ENCODE measurements at regions not wholly inside any gene's neighbourhood (a gene's known extent, or its start where the extent isn't known, plus 50 kb on each side); places are given as distances from the start of the nearest gene placed in this dataset.
A peak's percentile ranks its signal among the peaks of the same experiment; 100 is the strongest.

DNA sequence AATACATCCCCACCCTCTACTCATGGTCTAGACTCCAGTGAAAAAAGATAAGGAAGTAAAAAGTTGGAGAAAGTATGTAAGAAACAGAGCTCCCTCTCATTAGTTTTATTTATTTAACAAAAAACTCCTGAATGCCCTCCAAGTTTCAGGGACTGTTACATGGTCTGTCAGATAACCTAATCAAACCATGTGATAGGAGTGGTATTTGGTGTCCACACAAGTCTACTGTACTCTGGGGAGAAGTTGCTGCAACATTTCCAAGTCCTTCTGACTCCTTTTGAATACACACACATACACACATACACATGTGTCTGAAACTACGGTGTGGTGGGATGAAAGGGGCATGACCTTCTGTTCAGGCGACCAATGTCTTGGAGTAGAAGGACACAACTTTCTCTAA lies 320.0 kb downstream of the ADGRG6 start:
- in situ Hi-C loops (cut with HindIII; ENCODE audit: low pct_unique_long_range_greater_than_20kb, low sequenced_read_pairs), result no loop called here
- no peak for TF ChIP-seq JUND (IDR thresholded peaks at IDR 0.05; ENCODE audit: low read depth)

DNA sequence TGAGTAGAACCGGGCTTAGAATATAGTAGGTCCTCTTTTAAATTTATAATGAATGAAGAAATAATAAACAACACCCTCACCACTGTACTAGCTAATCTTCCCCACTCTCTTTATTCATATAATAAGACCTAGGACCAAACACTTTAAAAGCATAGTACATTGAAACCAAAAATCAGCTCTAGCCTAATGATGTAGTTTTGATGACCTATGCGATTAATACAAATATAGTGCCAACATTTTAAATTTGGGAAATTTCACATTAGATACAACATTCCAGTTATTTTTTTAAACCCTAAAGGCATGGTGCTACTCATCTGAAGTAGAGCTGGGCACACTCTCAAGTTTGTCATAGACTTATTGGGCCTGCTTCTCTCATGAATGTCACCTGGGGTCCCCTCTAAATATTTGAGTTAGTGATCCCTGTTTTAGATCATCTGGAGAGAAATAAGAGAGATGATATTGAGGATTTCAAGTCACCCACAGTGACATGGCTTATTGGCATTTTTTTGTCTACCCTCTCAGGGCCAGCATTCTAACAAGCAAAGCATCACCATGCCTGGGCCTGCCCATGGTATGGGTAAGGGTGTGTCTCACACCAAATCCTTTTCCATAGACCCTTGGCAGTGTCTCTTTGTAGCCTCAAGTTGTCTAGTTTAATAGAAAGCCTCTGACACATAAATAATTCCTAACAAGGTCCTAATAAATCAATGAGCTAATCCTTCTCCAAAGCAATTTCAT lies 319.8 kb downstream of the HIVEP2 start:
- in situ Hi-C loops (cut with HindIII; ENCODE audit: low pct_unique_long_range_greater_than_20kb, low sequenced_read_pairs), result no loop called here
- DNase-seq (ENCODE audit: low read depth in 1 of 2, low spot score in 1 of 2), result no peak
- no peak for TF ChIP-seq JUND (IDR thresholded peaks at IDR 0.05; ENCODE audit: low read depth)

More for the DNA sequence above, 320.0 kb downstream of the ADGRG6 start:
- DNase-seq (ENCODE audit: low read depth in 1 of 2, low spot score in 1 of 2), result no peak

DNA sequence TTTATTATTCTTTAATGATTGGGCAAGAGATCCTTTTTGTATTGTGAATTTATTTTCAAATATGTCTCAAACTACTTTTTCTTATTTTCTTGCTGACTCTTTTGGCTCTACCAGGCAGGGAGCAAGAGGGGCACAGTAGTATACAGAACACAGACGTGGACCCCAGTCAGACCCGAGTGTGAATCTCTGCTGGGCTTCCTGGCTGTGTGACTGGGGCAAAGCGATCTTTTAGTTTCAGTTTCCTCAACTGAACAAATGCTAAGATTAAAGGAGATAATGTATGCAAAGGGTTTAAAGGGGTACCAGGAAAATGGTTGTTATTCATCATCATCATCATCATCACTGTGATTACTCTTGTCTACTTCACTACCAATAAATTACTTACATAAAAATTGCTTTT lies 317.5 kb downstream of the HIVEP2 start:
- in situ Hi-C loops (cut with HindIII; ENCODE audit: low pct_unique_long_range_greater_than_20kb, low sequenced_read_pairs), result no loop called here
- DNase-seq (ENCODE audit: low read depth in 1 of 2, low spot score in 1 of 2), result no peak
- no peak for TF ChIP-seq JUND (IDR thresholded peaks at IDR 0.05; ENCODE audit: low read depth)

DNA sequence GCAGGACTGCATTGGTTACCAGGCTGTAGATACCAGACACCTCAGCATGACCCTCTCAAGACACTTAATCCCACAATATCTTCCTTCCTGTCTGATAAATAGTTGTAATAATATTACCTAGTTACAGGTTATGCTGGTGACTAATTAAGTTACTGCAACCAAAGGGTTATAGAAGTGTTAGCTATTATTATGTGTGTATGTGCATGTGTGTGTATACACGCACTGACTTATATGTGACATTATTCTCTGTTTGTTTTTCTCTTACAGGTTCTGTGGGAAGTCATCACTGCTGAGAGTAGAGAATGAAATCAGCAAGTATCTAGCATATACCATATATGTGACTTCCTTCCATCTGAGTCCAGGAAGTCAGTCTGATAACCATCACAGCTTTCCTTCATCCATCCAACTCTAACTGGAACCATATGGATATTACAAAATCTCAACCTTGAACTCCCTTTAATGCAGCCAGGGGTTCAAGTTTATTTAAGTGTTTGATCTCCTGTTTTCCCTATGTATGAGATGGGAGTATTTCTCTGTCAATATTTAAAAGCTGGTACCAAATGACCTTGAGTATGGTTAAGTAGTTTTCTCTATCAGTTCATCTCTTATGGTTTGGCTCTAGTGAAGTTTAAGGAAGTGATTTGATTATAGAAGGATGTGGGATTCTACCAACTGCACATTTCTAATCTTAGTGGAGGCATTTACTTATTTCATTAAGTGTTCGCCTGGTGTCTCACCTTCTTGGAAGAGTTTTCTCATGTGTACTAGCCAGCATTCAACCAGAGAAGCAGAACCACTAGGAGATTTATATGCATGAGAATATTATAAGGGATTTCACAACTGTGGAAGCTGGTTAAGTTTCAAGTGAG lies 313.2 kb downstream of the HIVEP2 start:
- peak; percentile 2 to 57 for DNase-seq (ENCODE audit: low read depth in 1 of 2, low spot score in 1 of 2)
- in situ Hi-C loops (cut with HindIII; ENCODE audit: low pct_unique_long_range_greater_than_20kb, low sequenced_read_pairs), result no loop called here
- no peak for TF ChIP-seq JUND (IDR thresholded peaks at IDR 0.05; ENCODE audit: low read depth)

DNA sequence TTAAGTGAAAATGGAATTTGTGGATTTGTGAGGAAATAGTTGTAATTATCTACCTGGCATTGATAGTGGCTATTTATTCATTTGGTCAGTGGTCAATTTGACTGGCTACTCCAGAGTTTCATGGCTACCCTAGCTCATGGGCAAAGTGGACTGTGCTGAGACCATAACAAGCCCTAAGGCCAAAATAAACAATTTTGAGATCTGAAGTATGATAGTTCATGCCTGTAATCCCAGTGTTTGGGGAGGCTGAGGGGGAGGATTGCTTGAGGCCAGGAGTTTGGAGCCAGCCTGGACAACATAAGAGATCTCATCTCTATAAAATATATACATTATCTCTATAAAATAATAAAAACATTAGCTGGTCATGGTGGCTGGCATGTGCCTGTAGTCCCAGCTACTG lies 311.7 kb downstream of the HIVEP2 start:
- in situ Hi-C loops (cut with HindIII; ENCODE audit: low pct_unique_long_range_greater_than_20kb, low sequenced_read_pairs), result no loop called here
- peak in 1 of 2 experiments; percentile 53 for DNase-seq (ENCODE audit: low read depth in 1 of 2, low spot score in 1 of 2)
- TF ChIP-seq JUND (IDR thresholded peaks at IDR 0.05; ENCODE audit: low read depth), result no peak

DNA sequence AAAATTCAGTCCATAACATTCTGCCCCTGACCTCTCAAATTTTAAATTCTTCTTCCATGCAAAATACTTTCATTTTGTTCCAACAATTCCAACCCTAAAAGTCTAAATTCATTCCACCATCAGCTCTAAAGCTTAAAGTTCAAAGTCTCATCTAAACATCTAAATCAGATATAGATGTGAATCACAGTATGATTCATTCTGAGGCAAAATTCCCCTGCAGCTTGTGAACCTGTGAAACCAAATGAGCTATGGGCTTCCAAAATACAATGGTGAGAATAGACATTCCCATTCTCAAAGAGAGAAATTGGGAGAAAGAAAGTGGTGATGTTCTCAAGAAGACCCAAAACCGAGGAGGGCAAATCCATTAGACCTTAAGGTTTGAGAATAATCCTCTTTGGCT lies 309.8 kb downstream of the HIVEP2 start:
- TF ChIP-seq JUND (IDR thresholded peaks at IDR 0.05; ENCODE audit: low read depth), result no peak
- in situ Hi-C loops (cut with HindIII; ENCODE audit: low pct_unique_long_range_greater_than_20kb, low sequenced_read_pairs), result no loop called here
- DNase-seq (ENCODE audit: low read depth in 1 of 2, low spot score in 1 of 2), result no peak

DNA sequence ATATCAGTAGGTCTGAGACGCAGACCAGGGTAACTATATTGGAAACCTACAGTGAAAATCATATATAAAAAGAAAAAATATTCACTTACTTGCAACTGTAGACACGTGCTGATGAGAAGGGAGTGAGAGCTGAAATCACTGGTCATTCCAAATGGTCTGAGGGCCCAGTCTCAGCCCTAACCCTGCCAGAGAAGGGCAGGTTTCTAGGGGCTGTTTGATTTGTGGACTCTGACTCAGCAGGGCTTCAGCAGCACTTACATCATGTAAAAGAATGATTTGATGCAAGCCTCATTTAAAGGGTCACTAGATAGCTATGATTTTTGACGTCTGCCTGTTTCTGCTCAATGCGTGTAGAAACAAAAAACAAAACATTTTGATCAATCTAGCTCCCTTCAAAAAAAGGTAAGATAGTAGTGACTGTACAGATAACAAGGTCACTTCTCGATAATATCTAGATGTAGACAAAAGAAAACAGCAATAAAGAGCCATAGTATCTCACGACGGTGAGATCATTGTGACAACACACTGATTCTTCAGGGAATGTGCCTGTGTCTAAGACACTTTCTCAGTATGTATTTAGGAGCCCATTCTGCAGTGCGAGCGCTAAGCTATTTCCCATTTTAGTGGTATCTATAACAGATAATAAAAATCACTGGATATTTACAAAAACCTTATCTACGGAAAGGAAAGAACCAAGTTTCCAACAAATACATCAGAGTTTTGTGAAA lies 307.2 kb downstream of the HIVEP2 start:
- no peak for DNase-seq (ENCODE audit: low read depth in 1 of 2, low spot score in 1 of 2)
- in situ Hi-C loops (cut with HindIII; ENCODE audit: low pct_unique_long_range_greater_than_20kb, low sequenced_read_pairs), result no loop called here
- no peak for TF ChIP-seq JUND (IDR thresholded peaks at IDR 0.05; ENCODE audit: low read depth)

DNA sequence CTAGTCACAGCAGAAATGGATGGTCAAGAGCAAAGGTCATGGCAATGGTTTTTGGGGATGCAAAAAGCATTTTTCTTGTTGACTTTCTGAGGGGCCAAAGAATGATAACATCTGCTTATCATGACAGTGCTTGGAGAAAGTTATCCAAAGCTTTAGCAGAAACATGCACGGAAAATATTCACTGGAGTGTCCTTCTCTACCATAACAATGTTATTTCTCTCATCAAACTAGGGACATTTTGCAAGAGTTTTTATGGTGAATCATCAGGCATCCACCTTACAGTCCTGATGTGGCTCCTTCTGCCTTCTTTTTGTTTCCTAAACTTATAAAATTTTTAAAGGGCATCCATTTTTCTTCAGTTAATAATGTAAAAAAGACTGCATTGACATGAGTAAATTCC lies 302.3 kb downstream of the HIVEP2 start:
- DNase-seq (ENCODE audit: low read depth in 1 of 2, low spot score in 1 of 2), result no peak
- no peak for TF ChIP-seq JUND (IDR thresholded peaks at IDR 0.05; ENCODE audit: low read depth)
- in situ Hi-C loops (cut with HindIII; ENCODE audit: low pct_unique_long_range_greater_than_20kb, low sequenced_read_pairs), result no loop called here

DNA sequence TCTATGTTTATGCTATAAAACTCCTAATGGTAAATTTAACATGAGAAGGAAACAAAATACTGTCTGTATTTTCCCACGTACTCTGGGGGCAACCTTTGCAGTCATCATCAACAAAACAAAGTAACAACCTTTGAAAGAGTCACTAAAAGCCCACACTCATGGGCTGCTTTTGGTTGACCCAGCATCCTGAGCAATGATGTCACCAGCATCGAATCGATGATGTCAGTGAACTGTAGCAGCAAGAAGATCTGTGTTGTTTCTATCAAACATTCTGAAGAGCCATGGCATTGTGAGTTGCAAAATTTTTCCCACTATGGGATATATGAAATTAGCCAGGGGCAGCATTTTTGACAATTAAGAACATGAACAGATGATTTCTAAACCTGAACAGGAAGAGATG lies 300.1 kb downstream of the HIVEP2 start:
- no peak for DNase-seq (ENCODE audit: low read depth in 1 of 2, low spot score in 1 of 2)
- TF ChIP-seq JUND (IDR thresholded peaks at IDR 0.05; ENCODE audit: low read depth), result no peak
- in situ Hi-C loops (cut with HindIII; ENCODE audit: low pct_unique_long_range_greater_than_20kb, low sequenced_read_pairs), result no loop called here

DNA sequence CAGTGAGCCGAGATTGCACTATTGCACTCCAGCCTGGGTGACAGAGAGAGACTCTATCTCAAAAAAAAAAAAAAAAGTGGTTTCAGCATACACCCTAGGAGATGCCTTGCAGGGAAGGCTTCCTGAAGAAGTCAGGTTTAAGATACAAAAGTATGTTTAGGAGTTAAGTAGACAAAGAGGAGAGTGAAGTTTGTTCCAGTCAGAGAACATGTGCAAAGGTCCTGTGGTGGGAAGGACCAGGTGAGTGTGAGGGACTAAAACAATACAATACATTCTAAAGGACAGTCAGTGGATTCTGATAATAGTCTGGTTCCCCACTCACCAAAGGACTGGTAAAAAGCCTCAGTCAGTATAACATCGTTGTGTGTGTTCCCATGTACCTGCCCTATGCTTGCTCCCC lies 299.3 kb downstream of the HIVEP2 start:
- in situ Hi-C loops (cut with HindIII; ENCODE audit: low pct_unique_long_range_greater_than_20kb, low sequenced_read_pairs), result no loop called here
- no peak for DNase-seq (ENCODE audit: low read depth in 1 of 2, low spot score in 1 of 2)
- no peak for TF ChIP-seq JUND (IDR thresholded peaks at IDR 0.05; ENCODE audit: low read depth)

DNA sequence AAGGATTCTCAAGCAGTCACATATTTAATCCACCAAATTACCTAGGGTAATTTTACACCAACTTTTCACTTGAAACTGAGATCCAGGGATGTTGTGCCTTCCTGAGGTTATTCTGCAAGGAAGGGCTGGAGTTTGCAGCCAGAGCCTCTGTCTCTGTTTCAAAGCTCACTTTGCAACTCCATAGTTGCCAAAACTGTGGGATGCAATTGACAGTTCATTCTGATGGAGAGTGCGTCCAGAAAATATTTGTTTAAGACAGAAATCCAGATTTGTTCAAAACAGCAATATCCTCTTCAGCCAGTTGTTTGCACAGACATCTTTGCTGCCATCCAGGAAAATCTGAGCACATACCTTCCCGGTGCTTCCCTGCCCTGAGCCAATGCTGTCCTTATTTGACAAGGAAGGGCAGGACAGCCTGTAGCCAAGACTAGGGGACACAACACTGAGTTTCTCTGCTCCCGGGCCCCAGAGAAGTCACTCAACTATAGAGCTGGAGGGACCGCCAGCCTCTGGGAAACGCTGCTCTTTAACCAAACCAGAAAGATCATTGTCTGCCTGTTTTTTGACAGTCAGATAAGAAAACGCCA lies 297.4 kb downstream of the HIVEP2 start:
- no peak for TF ChIP-seq JUND (IDR thresholded peaks at IDR 0.05; ENCODE audit: low read depth)
- in situ Hi-C loops (cut with HindIII; ENCODE audit: low pct_unique_long_range_greater_than_20kb, low sequenced_read_pairs), result no loop called here
- DNase-seq (ENCODE audit: low read depth in 1 of 2, low spot score in 1 of 2), result no peak

DNA sequence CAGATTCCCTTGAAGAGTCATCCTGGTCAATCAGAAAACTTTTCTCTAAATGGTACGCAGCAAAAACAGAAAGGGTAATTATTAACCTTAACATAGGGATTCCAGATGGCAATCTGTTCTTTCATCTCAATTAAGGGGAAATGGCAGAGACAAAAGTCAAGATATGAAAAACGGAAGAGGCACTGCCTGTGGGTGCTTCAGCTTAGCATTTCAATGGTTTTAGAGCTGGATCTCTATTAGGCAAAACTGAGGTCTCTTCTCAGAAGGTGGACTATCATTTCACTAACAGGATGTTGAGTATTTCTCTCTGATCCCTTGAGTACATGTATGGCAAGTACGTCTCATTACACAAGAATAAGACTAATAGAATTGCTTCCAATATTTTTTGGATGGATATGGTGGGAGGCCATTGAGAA lies 296.9 kb downstream of the HIVEP2 start:
- no peak for TF ChIP-seq JUND (IDR thresholded peaks at IDR 0.05; ENCODE audit: low read depth)
- DNase-seq (ENCODE audit: low read depth in 1 of 2, low spot score in 1 of 2), result no peak
- in situ Hi-C loops (cut with HindIII; ENCODE audit: low pct_unique_long_range_greater_than_20kb, low sequenced_read_pairs), result no loop called here

All from T47D (cell line).